HUES6 (cell line): ENCODE measurements at regions not wholly inside any gene's neighbourhood (a gene's known extent, or its start where the extent isn't known, plus 50 kb on each side); places are given as distances from the start of the nearest gene placed in this dataset.
"Not testable (repeated sequence)": the region's sequence is repeated elsewhere in the genome, so short reads cannot be mapped to it uniquely, and the experiment has no call there.

Experiments used
- H3K27ac ChIP-seq: 2 replicates; pipeline ENCODE4 v1.7.0; 2013; ENCODE audit warnings: low read depth, mild to moderate bottlenecking, low read length, inconsistent platforms
- H3K27me3 ChIP-seq: 2 replicates; pipeline ENCODE4 v1.6.1; 2013; ENCODE audit warnings: low read length; ENCODE audit not compliant: control insufficient read depth, insufficient read depth
- H3K36me3 ChIP-seq: 2 replicates; pipeline ENCODE4 v1.6.1; 2013; ENCODE audit warnings: low read length; ENCODE audit not compliant: control insufficient read depth, insufficient read depth
- H3K4me1 ChIP-seq: 2 replicates; pipeline ENCODE4 v1.6.1; 2013; ENCODE audit warnings: low read length; ENCODE audit not compliant: control insufficient read depth, insufficient read depth
- H3K4me3 ChIP-seq: 2 replicates; pipeline ENCODE4 v1.5.1; 2013; ENCODE audit warnings: low read depth, low read length
- H3K9ac ChIP-seq: one replicate; pipeline ENCODE4 v1.6.1; 2013; ENCODE audit warnings: mild to moderate bottlenecking, low read length
- H3K9me3 ChIP-seq: 2 replicates; pipeline ENCODE4 v1.6.1; 2013; ENCODE audit warnings: low read depth, low read length; ENCODE audit not compliant: control insufficient read depth, insufficient read depth

GRCh38 chr5:134471858-134472449 lies 53.5 kb upstream of the JADE2 start:
- not testable (repeated sequence) for H3K36me3 ChIP-seq, H3K27ac ChIP-seq, H3K4me3 ChIP-seq, H3K27me3 ChIP-seq, H3K9ac ChIP-seq, H3K4me1 ChIP-seq
- H3K9me3 ChIP-seq, result peaks cover 11% of the 10 kb centered on the region

GRCh38 chr5:134468921-134469400 lies 56.5 kb upstream of the JADE2 start:
- Histone ChIP-seq H3K36me3 (no peaks in the 10 kb centered on the region), H3K27me3 (no peaks in the 10 kb centered on the region), H3K9ac (no peak overlapping the region), H3K4me3 (no peak overlapping the region), H3K27ac (no peak overlapping the region), H3K9me3 (peaks cover 11% of the 10 kb centered on the region), H3K4me1 (peaks cover 14% of the 10 kb centered on the region)

- Histone ChIP-seq H3K27ac (no peak overlapping the region), H3K4me3 (peak overlapping the region; percentile 78), H3K36me3 (no peaks in the 10 kb centered on the region), H3K9me3 (peaks cover 8% of the 10 kb centered on the region), H3K9ac (peak overlapping the region; percentile 42), H3K4me1 (peaks cover 14% of the 10 kb centered on the region), H3K27me3 (no peaks in the 10 kb centered on the region)
Observed at GRCh38 chr5:134467231-134467630, 55.5 kb upstream of the CDKN2AIPNL start.

- Histone ChIP-seq H3K9ac (peak overlapping the region; percentile 98), H3K27me3 (no peaks in the 10 kb centered on the region), H3K4me3 (peak overlapping the region; percentile 78), H3K27ac (peak overlapping the region; percentile 94), H3K9me3 (peaks cover 1% of the 10 kb centered on the region; the same call in 1 of the 2 replicates), H3K36me3 (no peaks in the 10 kb centered on the region), H3K4me1 (peaks cover 14% of the 10 kb centered on the region)
Observed at GRCh38 chr5:134466241-134467069, 54.8 kb upstream of the CDKN2AIPNL start.

DNA sequence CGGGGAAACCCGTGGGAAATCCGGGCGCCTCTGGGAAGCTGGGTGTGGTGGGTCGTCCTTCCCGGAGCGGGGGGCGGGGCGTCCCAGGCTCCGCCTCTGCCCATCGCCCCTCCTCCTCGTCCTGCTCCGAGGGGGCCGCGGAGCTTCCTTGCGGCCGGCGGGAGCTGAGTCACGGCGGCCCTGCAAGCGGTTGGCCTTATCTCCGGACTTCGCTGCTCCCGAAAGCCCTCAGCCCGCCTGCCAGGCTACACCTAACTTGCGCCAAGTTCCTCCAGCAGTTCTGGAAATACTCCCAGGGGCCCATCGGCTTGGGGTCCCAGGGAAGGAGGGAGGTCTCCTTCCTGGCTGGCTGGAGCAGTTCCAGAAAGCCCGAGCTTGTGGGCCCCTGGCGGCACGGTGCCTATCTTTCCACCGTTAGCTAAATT lies 54.1 kb upstream of the CDKN2AIPNL start:
- peak overlapping the region; percentile 94 for H3K27ac ChIP-seq
- H3K9ac ChIP-seq, result peak overlapping the region; percentile 98
- peak overlapping the region; percentile 78 for H3K4me3 ChIP-seq

GRCh38 chr5:134464988-134465815 lies 53.5 kb upstream of the CDKN2AIPNL start:
- H3K27ac ChIP-seq, result no peak overlapping the region; the same call in 1 of the 2 replicates
- H3K9ac ChIP-seq, result no peak overlapping the region
- peaks cover 14% of the 10 kb centered on the region for H3K4me1 ChIP-seq
- no peaks in the 10 kb centered on the region for H3K9me3 ChIP-seq
- H3K36me3 ChIP-seq, result no peaks in the 10 kb centered on the region
- no peaks in the 10 kb centered on the region for H3K27me3 ChIP-seq
- H3K4me3 ChIP-seq, result peak overlapping the region; percentile 78

More for the DNA sequence above, 54.1 kb upstream of the CDKN2AIPNL start:
- H3K36me3 ChIP-seq, result no peaks in the 10 kb centered on the region
- no peaks in the 10 kb centered on the region for H3K9me3 ChIP-seq
- peaks cover 14% of the 10 kb centered on the region for H3K4me1 ChIP-seq
- H3K27me3 ChIP-seq, result no peaks in the 10 kb centered on the region

- Histone ChIP-seq H3K9me3 (no peaks in the 10 kb centered on the region), H3K36me3 (no peaks in the 10 kb centered on the region), H3K4me3 (no peak overlapping the region), H3K27me3 (no peaks in the 10 kb centered on the region), H3K27ac (no peak overlapping the region), H3K9ac (no peak overlapping the region), H3K4me1 (peaks cover 14% of the 10 kb centered on the region)
Observed at GRCh38 chr5:134463991-134464760, 52.5 kb upstream of the CDKN2AIPNL start.

- Histone ChIP-seq H3K9ac (no peak overlapping the region), H3K4me3 (no peak overlapping the region), H3K27ac (no peak overlapping the region), H3K36me3 (no peaks in the 10 kb centered on the region), H3K9me3 (no peaks in the 10 kb centered on the region), H3K27me3 (no peaks in the 10 kb centered on the region), H3K4me1 (peaks cover 14% of the 10 kb centered on the region)
Observed at GRCh38 chr5:134463176-134463720, 51.6 kb upstream of the CDKN2AIPNL start.

GRCh38 chr5:134462761-134463160 lies 51.1 kb upstream of the CDKN2AIPNL start:
- Histone ChIP-seq H3K36me3 (no peaks in the 10 kb centered on the region), H3K4me1 (peaks cover 14% of the 10 kb centered on the region), H3K9ac (no peak overlapping the region), H3K9me3 (no peaks in the 10 kb centered on the region), H3K27ac (no peak overlapping the region), H3K27me3 (no peaks in the 10 kb centered on the region), H3K4me3 (no peak overlapping the region)

DNA sequence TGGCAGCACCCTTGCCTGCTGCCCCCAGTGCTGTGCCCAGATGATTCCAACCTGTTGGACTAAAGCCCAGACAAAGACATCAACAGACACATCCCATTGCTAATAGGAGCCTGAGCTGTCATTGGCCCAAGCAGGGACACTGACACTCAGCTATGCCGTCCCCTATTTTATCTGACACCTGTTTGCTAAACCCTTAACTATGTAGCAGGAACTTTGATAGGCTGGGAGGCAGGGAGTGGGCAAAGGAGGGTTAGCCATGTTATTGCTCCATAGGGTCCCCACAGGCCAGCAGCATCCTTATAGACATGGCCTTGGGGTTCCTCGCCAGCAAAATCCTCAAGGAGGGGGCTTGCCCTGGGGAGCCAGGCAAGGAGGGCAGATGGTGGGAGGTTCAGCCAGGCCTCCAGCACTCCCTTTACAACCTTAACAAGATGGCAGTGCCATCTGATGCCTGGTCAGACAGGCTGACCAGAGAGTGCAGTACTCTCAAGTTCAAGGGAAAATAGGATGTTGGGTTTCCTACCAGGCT lies 50.4 kb upstream of the CDKN2AIPNL start:
- Histone ChIP-seq H3K9ac (no peak overlapping the region), H3K27ac (no peak overlapping the region)

More for the DNA sequence above, 50.4 kb upstream of the CDKN2AIPNL start:
- Histone ChIP-seq H3K4me3 (no peak overlapping the region), H3K4me1 (peaks cover 8% of the 10 kb centered on the region), H3K27me3 (no peaks in the 10 kb centered on the region), H3K36me3 (no peaks in the 10 kb centered on the region), H3K9me3 (no peaks in the 10 kb centered on the region)
